Mesenchymal stem cell (in vitro differentiated cells and primary cell): ENCODE measurements at regions not wholly inside any gene's neighbourhood (a gene's known extent, or its start where the extent isn't known, plus 50 kb on each side); places are given as distances from the start of the nearest gene placed in this dataset.

Experiments used
- DNase-seq: peaks from one replicate; pipeline ENCODE4 v3.0.0-alpha.2; 2013
- H2AFZ ChIP-seq: one replicate; pipeline ENCODE4 v1.6.1; 2013; ENCODE audit warnings: low read depth, mild to moderate bottlenecking, control low read depth, inconsistent platforms, low read length, moderate library complexity
- H2AK5ac ChIP-seq: 2 replicates; pipeline ENCODE4 v1.6.1; 2013; ENCODE audit warnings: low read length, moderate library complexity, mild to moderate bottlenecking, inconsistent platforms; ENCODE audit not compliant: severe bottlenecking
- H2BK120ac ChIP-seq: one replicate; pipeline ENCODE4 v1.6.1; 2013; ENCODE audit warnings: low read depth, mild to moderate bottlenecking, inconsistent platforms, low read length, moderate library complexity
- H2BK12ac ChIP-seq, 2 experiments: one replicate each; pipeline ENCODE4 v1.6.1; 2013; ENCODE audit warnings: inconsistent platforms in 2 of 2, low read length in 2 of 2, mild to moderate bottlenecking in 2 of 2, moderate library complexity in 2 of 2, control low read depth in 1 of 2
- H2BK15ac ChIP-seq: one replicate; pipeline ENCODE4 v1.6.1; 2013; ENCODE audit warnings: mild to moderate bottlenecking, low read depth, inconsistent platforms; ENCODE audit not compliant: poor library complexity, severe bottlenecking
- H2BK5ac ChIP-seq: 2 replicates; pipeline ENCODE4 v1.6.1; 2013; ENCODE audit warnings: low read depth, mild to moderate bottlenecking, low read length, control low read depth, inconsistent platforms; ENCODE audit not compliant: poor library complexity, severe bottlenecking
- H3K14ac ChIP-seq, 2 experiments: one replicate each; pipeline ENCODE4 v1.6.1; 2013; ENCODE audit warnings: inconsistent platforms in 2 of 2, low read length in 2 of 2, control low read depth in 1 of 2, mild to moderate bottlenecking in 1 of 2, moderate library complexity in 1 of 2
- H3K18ac ChIP-seq, 2 experiments: one replicate each; pipeline ENCODE4 v1.6.1; 2013; ENCODE audit warnings: inconsistent platforms in 2 of 2, low read length in 2 of 2, control low read depth in 1 of 2, low read depth in 1 of 2, mild to moderate bottlenecking in 1 of 2
- H3K23ac ChIP-seq, 2 experiments: one replicate each; pipeline ENCODE4 v1.6.1; 2013; ENCODE audit warnings: inconsistent platforms in 2 of 2, low read length in 2 of 2, mild to moderate bottlenecking in 2 of 2, moderate library complexity in 2 of 2, control low read depth in 1 of 2
- H3K27ac ChIP-seq: 2 replicates; pipeline ENCODE4 v1.5.1; 2013; ENCODE audit warnings: mild to moderate bottlenecking, moderate library complexity, low read length, control low read depth, inconsistent platforms; ENCODE audit not compliant: poor library complexity, severe bottlenecking
- H3K27me3 ChIP-seq, 2 experiments: 2 replicates each; pipeline versions ENCODE4 v1.6.1 to v1.7.0; 2013; ENCODE audit warnings: low read length in 2 of 2, mild to moderate bottlenecking in 2 of 2, moderate library complexity in 2 of 2, control low read depth in 1 of 2, inconsistent platforms in 1 of 2; ENCODE audit not compliant: control insufficient read depth in 1 of 2, insufficient read depth in 1 of 2
- H3K36me3 ChIP-seq, 2 experiments: 2 replicates each; pipeline versions ENCODE4 v1.6.1 to v1.7.0; 2013; ENCODE audit warnings: low read length in 2 of 2, control low read depth in 1 of 2, inconsistent platforms in 1 of 2, low read depth in 1 of 2, mild to moderate bottlenecking in 1 of 2; ENCODE audit not compliant: insufficient read depth in 2 of 2, control insufficient read depth in 1 of 2
- H3K4ac ChIP-seq, 2 experiments: one replicate each; pipeline ENCODE4 v1.6.1; 2013; ENCODE audit warnings: inconsistent platforms in 2 of 2, low read length in 2 of 2, mild to moderate bottlenecking in 2 of 2, moderate library complexity in 2 of 2, control low read depth in 1 of 2, low read depth in 1 of 2
- H3K4me1 ChIP-seq: 2 replicates; pipeline ENCODE4 v1.6.1; 2013; ENCODE audit warnings: low read depth, low read length, control low read depth; ENCODE audit not compliant: control insufficient read depth, insufficient read depth
- H3K4me2 ChIP-seq: 2 replicates; pipeline ENCODE4 v1.6.1; 2013; ENCODE audit warnings: low read length, mild to moderate bottlenecking, inconsistent platforms; ENCODE audit not compliant: poor library complexity, severe bottlenecking
- H3K4me3 ChIP-seq, 2 experiments: 2 replicates each; pipeline versions ENCODE4 v1.5.1 to v1.7.0; 2013; ENCODE audit warnings: low read length in 2 of 2, mild to moderate bottlenecking in 2 of 2, control low read depth in 1 of 2, low read depth in 1 of 2; ENCODE audit not compliant: insufficient read depth in 1 of 2
- H3K79me1 ChIP-seq: replicated peaks from 2 replicates; pipeline ENCODE4 v1.6.1; 2013; ENCODE audit warnings: mild to moderate bottlenecking, control low read depth, low read length, inconsistent platforms; ENCODE audit not compliant: poor library complexity, severe bottlenecking
- H3K9ac ChIP-seq: 2 replicates; pipeline ENCODE4 v1.7.0; 2013; ENCODE audit warnings: mild to moderate bottlenecking, low read length, moderate library complexity
- H3K9me3 ChIP-seq: 2 replicates; pipeline ENCODE4 v1.7.0; 2013; ENCODE audit warnings: mild to moderate bottlenecking, low read length; ENCODE audit not compliant: control insufficient read depth
- H4K8ac ChIP-seq: one replicate; pipeline ENCODE4 v1.6.1; 2013; ENCODE audit warnings: inconsistent platforms, mild to moderate bottlenecking, low read length, moderate library complexity
- H4K91ac ChIP-seq: one replicate; pipeline ENCODE4 v1.6.1; 2013; ENCODE audit warnings: mild to moderate bottlenecking, low read length, inconsistent platforms
- WGBS: methylation state at CpG from one replicate; pipeline ENCODE4 v1.1.7; 2013; ENCODE audit warnings: mixed read lengths; 5-methylcytosine and 5-hydroxymethylcytosine counted together

DNA sequence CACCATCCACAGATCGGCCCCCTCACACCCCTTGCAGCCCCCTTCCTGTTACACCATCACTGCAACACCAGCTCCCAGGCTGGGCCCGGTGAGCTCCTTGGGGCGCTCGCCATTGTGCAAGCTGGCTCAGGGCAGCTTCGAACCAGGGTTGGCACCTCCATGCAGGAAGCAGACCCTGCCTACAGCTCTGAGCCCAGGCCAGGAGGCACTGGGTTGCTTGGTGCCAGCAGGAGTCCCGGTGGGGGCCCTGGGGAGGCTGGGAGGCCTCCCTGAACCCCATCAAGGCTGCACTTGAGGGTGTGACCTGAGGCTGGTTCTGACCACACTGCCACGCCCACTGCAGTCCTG is 417.1 kb downstream of the CTTN start:
- Histone ChIP-seq H3K79me1 (no peaks in the 10 kb centered on the region), H2BK5ac (no peak overlapping the region), H3K14ac (no peak overlapping the region), H3K4me2 (no peak overlapping the region), H2BK120ac (no peak overlapping the region), H3K27me3 (peaks cover 0 to 6% of the 10 kb centered on the region in 2 experiments), H3K4me3 (peak overlapping the region in 1 of 2 experiments; percentile 8), H3K27ac (no peak overlapping the region), H4K8ac (no peak overlapping the region), H3K18ac (no peak overlapping the region), H2BK15ac (no peak overlapping the region), H3K4me1 (peaks cover 3% of the 10 kb centered on the region), H2AFZ (no peak overlapping the region), H2AK5ac (no peak overlapping the region), H3K9me3 (no peaks in the 10 kb centered on the region), H3K4ac (no peak overlapping the region), H3K23ac (no peak overlapping the region), H4K91ac (no peak overlapping the region), H2BK12ac (no peak overlapping the region), H3K36me3 (peaks cover 0 to 16% of the 10 kb centered on the region in 2 experiments), H3K9ac (no peak overlapping the region)
- 86% methylated on average over 7 of the region's 7 CpGs for WGBS
- no peak for DNase-seq

DNA sequence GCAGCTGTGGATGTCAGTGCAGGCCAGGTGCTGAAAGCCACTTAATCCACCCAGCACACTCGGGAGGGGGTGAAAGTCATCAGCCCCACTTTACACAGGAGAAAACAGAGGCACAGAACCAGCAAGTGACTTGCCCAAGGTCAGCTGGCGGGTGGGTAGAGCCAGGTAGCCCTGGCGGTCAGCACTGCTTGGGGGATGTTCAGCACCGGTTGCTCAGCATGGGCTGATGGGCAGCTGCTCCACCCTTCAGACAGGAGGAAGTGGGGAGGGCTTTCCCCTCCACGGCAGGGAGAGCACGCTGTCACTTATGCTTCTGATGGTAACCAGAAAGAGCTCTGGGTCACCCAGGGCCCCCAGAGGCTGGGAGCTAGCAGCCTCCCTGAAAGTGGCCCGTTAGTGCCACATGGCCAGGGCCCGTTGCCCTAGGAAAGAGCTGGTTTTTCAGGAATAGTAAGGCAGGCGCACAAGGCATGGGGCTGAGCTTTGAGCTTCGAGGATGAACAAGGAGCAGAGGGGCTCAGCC is 417.9 kb downstream of the CTTN start:
- DNase-seq = no peak
- H3K9ac ChIP-seq = no peak overlapping the region
- no peak overlapping the region for H4K8ac ChIP-seq
- H3K9me3 ChIP-seq = no peaks in the 10 kb centered on the region
- 59% methylated on average over 10 of the region's 10 CpGs for WGBS
- H4K91ac ChIP-seq = no peak overlapping the region
- H3K27ac ChIP-seq = no peak overlapping the region
- no peak overlapping the region for H3K4me3 ChIP-seq
- H2AFZ ChIP-seq = no peak overlapping the region
- H2BK5ac ChIP-seq = no peak overlapping the region
- H3K14ac ChIP-seq = no peak overlapping the region
- H3K18ac ChIP-seq = no peak overlapping the region
- H3K27me3 ChIP-seq = peaks cover 0 to 6% of the 10 kb centered on the region in 2 experiments
- H2BK12ac ChIP-seq = no peak overlapping the region
- H3K4me1 ChIP-seq = peaks cover 3% of the 10 kb centered on the region
- H2BK120ac ChIP-seq = no peak overlapping the region
- H3K79me1 ChIP-seq = no peaks in the 10 kb centered on the region
- H3K23ac ChIP-seq = no peak overlapping the region
- no peak overlapping the region for H3K4ac ChIP-seq
- no peak overlapping the region for H2AK5ac ChIP-seq
- no peak overlapping the region for H2BK15ac ChIP-seq
- no peak overlapping the region for H3K4me2 ChIP-seq
- H3K36me3 ChIP-seq = peaks cover 0 to 16% of the 10 kb centered on the region in 2 experiments

DNA sequence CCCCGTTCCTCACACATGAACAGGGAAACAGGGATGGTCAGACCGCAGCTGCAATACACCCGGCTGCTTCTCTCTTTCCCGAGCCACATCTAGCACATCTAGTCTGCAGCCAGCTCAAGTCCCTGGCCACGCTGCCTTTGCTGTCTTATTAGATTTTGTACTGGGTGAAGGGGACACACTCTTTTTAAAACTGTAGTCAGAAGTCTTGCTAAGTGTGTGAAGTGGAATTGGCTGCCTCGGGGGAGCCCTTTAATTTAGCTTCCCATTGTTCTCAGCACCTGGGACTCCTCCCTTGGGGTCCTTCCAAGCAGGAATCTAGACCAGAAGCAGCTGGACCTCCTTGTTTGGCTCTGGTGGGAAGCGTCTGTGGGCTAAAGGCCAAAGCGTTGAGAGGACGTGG is 420.0 kb downstream of the CTTN start:
- no peak overlapping the region for H4K8ac ChIP-seq
- H3K4me3 ChIP-seq = no peak overlapping the region
- H2BK5ac ChIP-seq = no peak overlapping the region
- H3K27ac ChIP-seq = no peak overlapping the region
- H3K18ac ChIP-seq = no peak overlapping the region
- peaks cover 3% of the 10 kb centered on the region for H3K4me1 ChIP-seq
- no peak overlapping the region for H2BK15ac ChIP-seq
- no peaks in the 10 kb centered on the region for H3K9me3 ChIP-seq
- no peak overlapping the region for H2BK12ac ChIP-seq
- no peak overlapping the region for H3K4ac ChIP-seq
- peaks cover 0 to 6% of the 10 kb centered on the region in 2 experiments for H3K27me3 ChIP-seq
- no peak overlapping the region for H2AFZ ChIP-seq
- no peak overlapping the region for H2AK5ac ChIP-seq
- no peak overlapping the region for H3K9ac ChIP-seq
- no peak for DNase-seq
- no peak overlapping the region for H3K4me2 ChIP-seq
- WGBS = 83% methylated on average over 9 of the region's 9 CpGs
- H2BK120ac ChIP-seq = no peak overlapping the region
- no peak overlapping the region for H4K91ac ChIP-seq
- no peak overlapping the region for H3K14ac ChIP-seq
- no peaks in the 10 kb centered on the region for H3K79me1 ChIP-seq
- H3K36me3 ChIP-seq = peaks cover 0 to 13% of the 10 kb centered on the region in 2 experiments
- H3K23ac ChIP-seq = no peak overlapping the region

DNA sequence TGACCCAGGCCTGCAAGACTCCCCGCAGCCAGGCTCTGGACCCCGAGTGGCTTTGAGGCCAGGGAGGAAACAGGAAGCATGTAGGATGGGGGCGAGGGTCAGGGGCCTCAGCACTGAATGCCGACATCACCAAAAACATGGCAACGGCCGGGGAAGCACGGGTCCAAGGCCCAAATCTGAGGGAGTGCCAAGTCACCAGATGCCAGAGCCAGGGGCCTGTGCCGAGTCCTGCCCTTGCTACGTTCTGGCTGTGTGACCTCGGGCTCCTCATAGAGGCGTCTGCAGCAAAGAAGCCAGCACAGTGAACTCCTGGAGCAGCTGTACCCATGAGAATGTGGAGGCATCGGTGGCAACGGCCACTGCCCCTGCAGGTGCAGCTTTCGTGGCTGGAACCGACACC is 420.7 kb downstream of the CTTN start:
- Histone ChIP-seq H3K9me3 (no peaks in the 10 kb centered on the region), H3K18ac (no peak overlapping the region), H3K27ac (no peak overlapping the region), H3K4ac (no peak overlapping the region), H3K23ac (no peak overlapping the region), H3K36me3 (peaks cover 0 to 13% of the 10 kb centered on the region in 2 experiments), H2AK5ac (no peak overlapping the region), H2BK120ac (no peak overlapping the region), H3K14ac (no peak overlapping the region), H3K4me1 (peaks cover 3% of the 10 kb centered on the region), H2BK5ac (no peak overlapping the region), H3K27me3 (peaks cover 0 to 11% of the 10 kb centered on the region in 2 experiments), H2BK15ac (no peak overlapping the region), H3K9ac (no peak overlapping the region), H4K8ac (no peak overlapping the region), H3K4me2 (no peak overlapping the region), H2BK12ac (no peak overlapping the region), H2AFZ (no peak overlapping the region), H3K4me3 (no peak overlapping the region), H3K79me1 (no peaks in the 10 kb centered on the region), H4K91ac (no peak overlapping the region)
- DNase-seq = no peak
- 72% methylated on average over 15 of the region's 15 CpGs for WGBS
